ENCODE measurements at regions not wholly inside any gene's neighbourhood (a gene's known extent, or its start where the extent isn't known, plus 50 kb on each side); places are given as distances from the start of the nearest gene placed in this dataset.
"Not testable (repeated sequence)": the region's sequence is repeated elsewhere in the genome, so short reads cannot be mapped to it uniquely, and the experiment has no call there.

DNA sequence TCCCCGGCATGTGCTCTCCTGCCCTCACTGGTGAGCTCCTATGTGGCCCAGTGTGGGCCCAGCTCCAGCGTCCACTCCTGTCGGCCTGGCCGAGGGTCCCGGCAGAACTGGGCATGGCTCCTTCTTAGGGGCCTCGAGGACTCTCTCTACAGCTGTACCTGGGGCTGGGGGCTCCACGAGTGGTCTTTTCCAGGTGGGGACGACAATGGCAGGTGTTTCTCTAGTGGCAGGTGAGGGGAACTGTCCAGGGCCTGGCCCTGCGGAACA is 376.4 kb downstream of the TMEM121 start:
- not testable (repeated sequence) for DNase-seq (ENCODE audit: low read depth in 2 of 2)

DNA sequence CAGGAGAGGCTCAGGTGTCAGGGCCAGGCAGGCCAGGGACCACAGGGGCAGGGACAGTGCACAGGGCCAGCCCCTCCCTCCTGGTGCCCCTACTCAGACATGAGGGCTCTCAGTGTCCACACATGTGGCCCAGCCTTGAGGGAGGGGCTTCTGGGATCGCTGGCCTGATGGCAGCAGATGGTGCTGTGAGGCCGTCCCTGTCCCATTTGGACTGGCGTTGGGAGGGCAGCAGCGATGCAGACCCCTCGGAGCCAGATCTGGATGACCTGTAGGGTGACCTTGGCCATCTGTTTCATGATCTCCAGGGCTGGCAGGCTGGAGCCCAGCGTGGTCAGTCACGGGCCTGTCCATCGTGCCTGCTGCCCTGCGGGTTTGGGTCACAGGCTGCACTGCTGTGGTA is 377.6 kb downstream of the TMEM121 start:
- DNase-seq (ENCODE audit: low read depth in 2 of 2) = no peak

- no peak for DNase-seq (ENCODE audit: low read depth in 2 of 2)
Observed at GRCh38 chr14:105904379-105904778, 378.0 kb downstream of the TMEM121 start.

- no peak for DNase-seq (ENCODE audit: low read depth in 2 of 2)
Observed at GRCh38 chr14:105905456-105905855, 379.1 kb downstream of the TMEM121 start.

GRCh38 chr14:105907276-105907675 is 380.9 kb downstream of the TMEM121 start:
- no peak for DNase-seq (ENCODE audit: low read depth in 2 of 2)

GRCh38 chr14:105908006-105908405 is 381.6 kb downstream of the TMEM121 start:
- no peak for DNase-seq (ENCODE audit: low read depth in 2 of 2)

DNA sequence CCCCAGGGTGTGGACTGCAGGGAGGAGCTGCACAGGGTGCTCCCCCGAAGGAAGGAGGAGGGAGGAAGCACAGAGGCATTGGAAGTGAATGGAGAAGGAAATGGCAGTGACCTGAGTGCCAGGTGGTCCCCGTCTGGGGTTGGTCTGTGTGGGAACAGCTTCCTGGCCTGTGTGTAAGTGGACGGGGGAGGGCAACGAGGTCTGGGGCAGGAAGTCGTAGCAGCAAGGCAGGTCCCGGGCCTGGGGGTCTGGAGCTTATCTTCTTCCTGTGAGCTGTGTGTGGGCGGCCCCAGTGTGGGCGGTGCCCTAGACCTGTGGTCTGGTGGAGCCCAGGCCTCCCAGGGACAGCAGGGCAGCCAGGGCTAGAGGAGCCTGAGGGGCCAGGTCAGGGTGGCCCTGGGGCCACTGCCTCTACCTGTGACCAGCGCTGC is 382.1 kb downstream of the TMEM121 start:
- no peak for DNase-seq (ENCODE audit: low read depth in 2 of 2)

GRCh38 chr14:105909046-105909827 is 382.9 kb downstream of the TMEM121 start:
- DNase-seq (ENCODE audit: low read depth in 2 of 2) = no peak

DNA sequence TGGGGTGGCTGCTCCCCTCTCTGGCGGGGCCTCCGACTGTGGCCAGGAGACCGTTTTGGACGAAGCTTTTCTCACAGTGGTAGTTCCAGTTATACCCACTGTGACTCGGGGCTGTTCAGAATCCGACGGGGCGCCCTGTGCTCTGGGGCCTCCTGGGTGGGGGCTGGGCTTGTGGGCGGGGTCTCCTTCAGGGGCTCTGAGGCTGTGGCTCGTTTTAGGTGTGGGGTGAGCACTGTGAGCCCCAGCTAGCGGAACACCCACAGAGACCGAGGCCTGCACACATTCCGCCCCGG is 383.4 kb downstream of the TMEM121 start:
- not testable (repeated sequence) for DNase-seq (ENCODE audit: low read depth in 2 of 2)

DNA sequence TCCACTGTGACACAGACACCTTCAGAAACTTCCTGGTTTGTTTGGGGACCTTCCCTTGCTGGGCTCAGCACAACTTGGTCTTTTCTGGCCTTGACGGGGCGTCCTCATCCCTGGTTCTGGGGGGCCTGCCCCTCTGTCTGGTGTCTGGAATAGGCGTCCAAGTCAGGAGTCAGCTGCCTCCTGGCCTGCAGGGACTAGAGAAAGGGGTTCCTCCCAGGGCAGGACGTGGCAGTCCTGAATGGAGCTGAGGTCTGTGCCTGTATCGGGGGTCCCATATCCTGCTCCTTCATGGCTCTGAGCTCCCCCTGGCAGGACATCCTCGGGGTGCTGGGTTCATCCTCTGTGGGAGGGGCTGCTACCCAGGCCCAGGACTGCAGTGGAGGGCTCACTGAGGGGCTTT is 384.0 kb downstream of the TMEM121 start:
- DNase-seq (ENCODE audit: low read depth in 2 of 2) = no peak

DNA sequence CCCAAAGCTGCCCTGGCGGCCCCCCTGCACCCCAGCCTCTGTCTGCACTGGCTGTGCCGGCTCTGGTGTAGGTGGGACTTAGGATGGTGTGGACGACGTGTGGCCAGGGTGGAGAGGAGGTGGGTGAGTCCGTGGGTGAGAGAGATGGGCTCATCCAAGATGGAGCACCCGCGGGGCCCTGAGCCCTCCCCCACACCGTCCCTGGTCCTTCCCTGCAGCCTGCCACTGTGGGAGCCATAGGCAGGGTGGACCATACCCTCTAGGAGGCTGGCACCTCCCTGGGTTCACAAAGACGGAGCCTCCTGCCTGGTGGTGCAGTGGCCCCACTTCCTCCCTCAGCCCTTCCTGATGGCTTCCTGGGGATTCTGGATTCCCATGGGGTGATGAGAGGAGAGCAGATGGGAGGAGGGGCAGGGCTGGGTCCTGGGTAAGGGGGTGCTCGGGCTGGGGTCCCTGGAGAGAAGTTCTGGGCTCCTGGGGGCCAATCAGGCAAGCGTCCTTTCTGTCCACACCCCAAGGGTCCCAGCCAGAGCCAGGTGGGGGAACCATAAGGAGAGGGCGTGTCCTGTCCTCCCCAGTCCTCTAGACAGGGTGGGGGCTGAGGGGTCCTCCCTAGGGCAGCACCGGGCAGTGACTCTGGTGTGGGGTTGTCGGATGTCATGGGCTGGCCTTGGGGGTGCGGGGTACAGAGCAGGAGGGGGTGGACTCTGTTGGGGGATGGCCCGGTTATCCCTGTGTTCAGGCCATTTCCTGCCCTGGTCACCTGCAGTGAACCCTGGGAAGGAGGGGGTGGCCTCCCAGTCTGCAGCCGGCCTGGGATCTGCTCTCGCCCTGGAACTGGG is 384.8 kb downstream of the TMEM121 start:
- no peak for DNase-seq (ENCODE audit: low read depth in 2 of 2)

GRCh38 chr14:105911848-105912292 is 385.5 kb downstream of the TMEM121 start:
- DNase-seq (ENCODE audit: low read depth in 2 of 2) = not testable (repeated sequence)

DNA sequence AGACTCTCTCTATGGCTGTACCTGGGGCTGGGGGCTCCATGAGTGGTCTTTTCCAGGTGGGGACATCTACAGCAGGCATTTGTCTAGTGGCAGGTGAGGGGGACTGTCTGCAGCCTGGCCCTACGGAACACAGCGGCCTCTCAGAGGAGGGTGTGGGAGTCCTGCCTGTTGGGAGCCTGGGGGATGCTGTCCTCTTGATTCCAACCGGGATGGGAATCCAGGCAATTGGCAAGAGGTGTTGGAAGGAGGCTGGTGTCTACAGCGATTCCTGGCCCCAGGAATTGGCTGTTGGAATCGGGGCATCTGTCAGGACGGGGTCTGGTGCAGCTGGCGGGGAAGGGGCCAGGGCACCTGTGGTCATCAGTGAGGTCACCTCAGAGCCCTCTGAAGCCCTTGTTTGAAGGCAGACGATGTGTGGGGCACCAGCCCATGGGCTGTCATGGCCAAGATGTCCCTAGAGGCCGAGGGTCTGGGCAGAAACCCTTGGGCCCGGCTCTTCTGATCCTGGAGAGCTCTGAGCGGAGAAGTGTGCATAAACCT is 386.3 kb downstream of the TMEM121 start:
- no peak for DNase-seq (ENCODE audit: low read depth in 2 of 2)

DNA sequence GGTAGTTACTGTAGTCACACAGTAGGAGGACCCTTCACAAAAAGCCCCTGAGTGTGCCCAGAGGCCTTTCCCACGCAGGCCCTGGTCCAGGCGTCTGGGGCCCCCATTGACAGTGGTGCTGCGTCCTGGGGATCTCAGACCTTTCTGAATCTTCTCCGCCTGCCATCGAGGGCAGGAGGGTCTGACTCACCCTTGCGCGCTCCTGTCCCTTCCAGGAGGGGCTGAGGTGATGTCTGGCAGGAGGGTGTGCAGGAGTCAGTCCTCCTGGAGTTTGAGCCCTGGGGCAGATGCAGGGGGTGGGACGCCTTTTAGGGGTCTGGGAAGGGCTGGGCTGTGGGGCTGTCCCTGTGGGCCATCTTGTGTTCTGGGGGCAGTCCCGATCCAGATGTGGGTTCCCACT is 386.8 kb downstream of the TMEM121 start:
- no peak for DNase-seq (ENCODE audit: low read depth in 2 of 2)

DNA sequence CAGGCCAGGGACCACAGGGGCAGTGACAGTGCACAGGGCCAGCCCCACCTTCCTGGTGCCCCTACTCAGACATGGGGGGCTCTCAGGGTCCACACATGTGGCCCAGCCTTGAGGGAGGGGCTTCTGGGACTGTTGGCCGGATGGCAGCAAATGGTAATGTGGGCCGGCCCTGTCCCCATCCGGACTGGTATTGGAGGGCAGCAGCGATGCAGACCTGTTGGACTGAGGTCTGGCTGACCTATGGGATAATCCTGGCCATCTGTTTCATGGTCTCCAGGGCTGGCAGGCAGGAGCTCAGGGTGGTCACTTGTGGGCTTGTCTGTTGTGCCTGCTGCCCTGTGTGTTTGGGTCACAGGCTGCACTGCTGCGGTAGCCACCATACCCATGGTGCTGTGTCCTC is 387.5 kb downstream of the TMEM121 start:
- no peak for DNase-seq (ENCODE audit: low read depth in 2 of 2)

- DNase-seq (ENCODE audit: low read depth in 2 of 2) = not testable (repeated sequence)
Observed at GRCh38 chr14:105914281-105914680, 387.9 kb downstream of the TMEM121 start.

DNA sequence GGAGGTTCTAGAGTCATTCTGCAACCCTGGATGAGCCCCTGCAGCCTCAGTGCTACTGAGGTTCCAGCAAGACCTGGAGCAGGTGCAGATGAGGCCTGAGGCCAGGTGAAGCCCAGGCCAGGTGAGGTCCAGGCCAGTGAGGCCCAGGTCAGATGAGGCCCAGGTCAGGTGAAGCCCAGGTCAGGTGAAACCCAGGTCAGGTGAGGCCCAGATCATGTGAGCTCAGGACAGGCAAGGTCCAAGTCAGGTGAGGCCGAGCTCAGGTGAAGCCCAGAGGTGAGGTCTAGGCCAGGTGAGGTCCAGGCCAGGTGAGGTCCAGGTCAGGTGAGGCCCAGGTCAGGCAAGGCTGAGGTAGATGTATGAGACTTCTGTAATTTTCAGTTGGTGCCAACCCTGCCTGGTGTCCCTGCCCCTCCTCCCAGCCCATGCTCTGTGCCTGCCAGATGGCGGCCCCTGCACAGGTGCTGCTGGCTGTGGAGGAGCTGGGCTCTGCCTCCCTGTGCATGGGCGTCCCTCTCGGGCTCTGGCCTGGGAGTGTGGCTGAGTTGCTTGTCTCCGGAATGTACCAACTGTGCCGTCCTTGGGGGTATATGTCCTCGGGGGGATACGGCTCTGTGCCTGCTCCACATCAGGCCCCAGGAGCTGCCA is 388.5 kb downstream of the TMEM121 start:
- DNase-seq (ENCODE audit: low read depth in 2 of 2) = no peak

DNA sequence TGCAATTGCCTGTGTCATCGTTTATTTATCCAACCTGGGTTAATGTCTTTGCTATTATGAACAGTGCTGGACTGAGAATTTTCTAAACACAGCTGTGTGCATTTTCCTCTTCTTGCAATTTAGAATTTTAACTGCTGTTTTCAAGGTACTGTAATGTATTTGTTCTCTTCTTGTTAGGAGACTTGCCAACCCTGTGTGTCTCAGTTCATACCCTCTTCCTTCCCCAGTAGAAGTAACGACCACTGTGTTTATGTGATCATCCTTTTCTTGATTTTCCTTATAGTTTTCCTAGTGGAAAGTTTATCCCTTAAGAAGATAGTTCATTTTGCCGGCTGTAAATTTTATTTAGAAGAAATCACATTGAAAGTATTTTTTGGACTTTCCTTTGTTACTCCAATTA is 389.2 kb downstream of the TMEM121 start:
- DNase-seq (ENCODE audit: low read depth in 2 of 2) = not testable (repeated sequence)

DNA sequence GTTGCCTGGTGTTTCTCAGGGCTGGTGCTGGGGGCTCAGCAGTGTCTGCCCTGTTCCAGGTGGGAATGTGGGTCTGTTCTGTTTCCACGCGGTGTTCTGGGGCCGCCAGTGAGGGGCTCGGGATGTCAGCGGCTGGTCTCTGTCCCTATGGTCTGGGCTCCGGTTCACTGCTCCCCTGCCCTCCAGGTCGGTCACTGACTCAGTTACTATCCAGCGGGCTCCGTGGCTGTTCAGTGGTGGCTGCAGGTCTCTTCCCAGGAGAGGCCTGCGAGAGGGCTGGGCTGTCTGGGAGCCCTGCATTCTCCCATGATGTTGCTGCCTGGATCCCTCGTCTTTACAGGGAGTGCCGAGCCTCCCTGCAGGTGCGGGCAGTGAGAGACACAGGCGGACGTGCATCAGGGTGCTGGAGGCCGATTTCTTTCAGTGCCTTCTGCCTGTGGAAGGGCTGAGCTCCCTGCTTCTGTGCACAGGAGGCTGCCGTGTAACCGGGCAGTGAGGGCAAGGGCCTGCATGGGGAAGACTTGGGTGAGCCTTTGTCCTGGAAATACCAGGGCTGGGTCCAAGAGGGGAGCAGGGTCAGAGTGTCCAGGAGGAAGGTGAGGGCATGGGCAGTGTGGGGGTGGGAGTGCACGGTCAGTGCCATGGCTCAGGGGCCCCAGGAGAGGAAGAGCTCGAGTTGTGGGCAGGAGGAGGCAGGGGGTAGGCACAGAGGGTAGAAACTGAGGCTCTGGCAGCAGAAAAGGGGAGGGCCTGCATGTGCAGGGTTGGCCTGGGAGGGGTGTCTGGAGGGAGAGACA is 391.0 kb downstream of the TMEM121 start:
- not testable (repeated sequence) for DNase-seq (ENCODE audit: low read depth in 2 of 2)

GRCh38 chr14:105917933-105918436 is 391.6 kb downstream of the TMEM121 start:
- DNase-seq (ENCODE audit: low read depth in 2 of 2) = no peak

DNA sequence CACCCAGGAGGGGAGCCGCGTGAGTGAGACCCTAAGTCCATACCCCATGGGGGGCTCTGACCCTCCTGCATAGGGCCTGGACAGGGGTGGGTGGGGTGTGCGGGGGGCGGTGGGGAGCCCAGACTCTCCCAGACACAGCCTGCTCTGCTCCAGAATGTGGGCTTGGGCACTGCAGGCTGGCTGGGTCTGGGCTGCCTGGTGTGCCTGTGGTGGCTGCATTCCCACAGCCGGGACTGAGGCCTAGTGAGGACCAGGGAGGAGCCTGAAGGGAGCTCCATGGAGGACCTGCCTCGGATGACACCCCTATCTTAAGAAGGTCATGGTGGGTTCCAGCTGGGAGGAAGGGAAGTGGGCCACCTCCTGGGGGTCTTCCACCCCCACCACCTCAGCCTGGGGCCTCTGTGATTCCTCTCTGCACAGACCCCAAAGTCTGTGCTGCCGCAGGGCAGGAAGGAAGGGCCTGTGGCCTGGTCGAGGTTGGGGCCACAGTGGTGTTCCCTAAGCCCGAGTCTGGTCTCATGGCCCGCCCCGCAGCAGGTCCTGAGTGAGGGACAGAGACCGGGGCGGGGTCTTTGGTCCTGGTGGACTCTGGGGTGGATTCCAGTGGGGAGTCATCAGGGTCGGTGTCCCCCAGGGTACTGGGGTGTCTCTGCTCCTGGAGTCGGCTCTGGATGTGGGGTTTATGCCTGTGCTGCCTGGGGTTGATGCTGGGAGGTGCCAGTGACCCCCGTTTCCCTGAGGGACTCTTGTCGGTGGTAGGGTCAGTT is 392.3 kb downstream of the TMEM121 start:
- no peak for DNase-seq (ENCODE audit: low read depth in 2 of 2)

Measured in stimulated activated CD4-positive, alpha-beta T cell treated with anti-CD3 and anti-CD28 coated beads, Interleukin-12 subunit alpha, Interleukin-12 subunit beta, amount 100 ng/mL, for 24 hours (primary cell).